ENCODE measurements at regions not wholly inside any gene's neighbourhood (a gene's known extent, or its start where the extent isn't known, plus 50 kb on each side); places are given as distances from the start of the nearest gene placed in this dataset.

- no peak for TF ChIP-seq POLR2A (IDR thresholded peaks at IDR 0.05; ENCODE audit: low read length)
- no peak for TF ChIP-seq GATA1 (IDR thresholded peaks at IDR 0.05; ENCODE audit: low read depth, low read length)
These were observed 228.8 kb upstream of the P2RY1 start for GRCh38 chr3:152606146-152606545.

Measured in erythroblast (primary cell).